WI38 (cell line): ENCODE measurements at regions not wholly inside any gene's neighbourhood (a gene's known extent, or its start where the extent isn't known, plus 50 kb on each side); places are given as distances from the start of the nearest gene placed in this dataset.

Experiments used
- H3K4me3 ChIP-seq: 2 replicates; pipeline ENCODE4 v1.5.1; 2011; ENCODE audit warnings: low read depth, mild to moderate bottlenecking, control low read depth, low read length
- CTCF ChIP-seq: IDR thresholded peaks from 2 replicates; pipeline ENCODE4 v1.5.1; 2012; ENCODE audit warnings: low read depth, mild to moderate bottlenecking, control low read depth, low read length

- no peak overlapping the region for H3K4me3 ChIP-seq
- no peak for TF ChIP-seq CTCF
Observed at GRCh38 chr12:87283111-87283510, 746.1 kb downstream of the C12orf50 start.

DNA sequence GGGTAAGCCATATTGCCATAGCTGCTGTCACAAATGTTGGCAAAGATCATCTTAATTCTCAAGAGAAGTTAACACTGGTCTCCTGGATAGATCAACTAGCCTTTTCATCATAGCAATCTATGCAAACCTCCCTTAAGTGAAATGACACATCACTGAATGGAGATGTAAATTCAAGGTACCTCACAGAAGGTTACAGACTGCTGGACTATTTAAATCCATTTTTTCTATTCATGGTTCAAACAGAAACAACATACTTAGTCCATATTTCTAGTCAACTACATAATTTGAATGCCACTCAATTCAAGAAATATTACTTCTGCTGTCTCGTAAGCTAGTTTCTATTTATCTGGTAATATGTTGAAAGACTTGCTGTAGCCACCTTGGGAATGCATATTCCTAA, 748.3 kb downstream of the C12orf50 start:
- TF ChIP-seq CTCF, result no peak
- no peak overlapping the region for H3K4me3 ChIP-seq

DNA sequence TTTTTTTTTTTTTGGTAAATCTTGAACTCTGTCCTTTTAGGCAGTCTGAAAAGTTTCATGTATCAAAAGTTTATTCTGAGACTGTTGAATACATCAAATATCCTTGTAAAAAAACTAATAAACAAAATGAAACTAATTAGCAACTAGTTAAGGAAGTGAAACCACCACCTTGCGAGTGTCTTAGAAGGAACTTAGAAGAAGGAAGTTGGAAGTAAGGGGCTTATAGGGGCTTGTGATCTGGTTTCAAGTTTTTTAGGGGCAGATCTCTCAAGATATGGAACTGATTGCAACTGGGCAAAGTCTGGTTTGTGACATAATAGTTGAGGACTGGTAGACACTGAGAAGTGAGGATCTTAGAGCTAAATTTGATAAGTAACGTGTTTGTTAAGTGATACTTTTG, 748.8 kb downstream of the C12orf50 start:
- H3K4me3 ChIP-seq, result no peak overlapping the region
- no peak for TF ChIP-seq CTCF

- no peak overlapping the region for H3K4me3 ChIP-seq
- no peak for TF ChIP-seq CTCF
Observed at GRCh38 chr12:87274594-87275245, 754.5 kb downstream of the C12orf50 start.

- H3K4me3 ChIP-seq, result no peak overlapping the region
- TF ChIP-seq CTCF, result no peak
Observed at GRCh38 chr12:87272851-87273250, 756.4 kb downstream of the C12orf50 start.

- H3K4me3 ChIP-seq, result no peak overlapping the region
- no peak for TF ChIP-seq CTCF
Observed at GRCh38 chr12:87270919-87271318, 758.3 kb downstream of the C12orf50 start.

- TF ChIP-seq CTCF, result no peak
- H3K4me3 ChIP-seq, result no peak overlapping the region
Observed at GRCh38 chr12:87266305-87266704, 762.9 kb downstream of the C12orf50 start.
